K562 (cell line): ENCODE measurements at regions not wholly inside any gene's neighbourhood (a gene's known extent, or its start where the extent isn't known, plus 50 kb on each side); places are given as distances from the start of the nearest gene placed in this dataset.

ENCODE experiments used
- EZH2 ChIP-seq: IDR thresholded peaks from 2 replicates; pipeline ENCODE4 v1.6.1; 2012; ENCODE audit warnings: low read depth, mild to moderate bottlenecking, inconsistent platforms, low read length, borderline replicate concordance
- FOXK2 ChIP-seq, 2 experiments: fragments of 450-650 bp; IDR thresholded peaks in 1 of 2; conservative IDR thresholded peaks in 1 of 2; 2 replicates each; pipeline ENCODE4 v1.6.1; 2016; ENCODE audit warnings: low read depth in 2 of 2, mild to moderate bottlenecking in 1 of 2
- KLF16 ChIP-seq: IDR thresholded peaks from 2 replicates; pipeline ENCODE4 v1.6.1; 2016; ENCODE audit warnings: antibody characterized with exemption
- MAFK ChIP-seq: IDR thresholded peaks from 2 replicates; pipeline ENCODE4 v1.6.1; 2011; ENCODE audit warnings: low read length, improper control_type of control experiment
- MECOM ChIP-seq: fragments of 250-450 bp; sonication (Bioruptor Pico); IDR thresholded peaks from 2 replicates; pipeline ENCODE4 v1.8.0; 2022; ENCODE audit warnings: inconsistent platforms
- NFIX ChIP-seq: fragments of 250-450 bp; sonication (Bioruptor Pico); IDR thresholded peaks from 2 replicates; pipeline ENCODE4 v1.4.0; 2020; ENCODE audit warnings: low read depth, mild to moderate bottlenecking, moderate library complexity
- NFXL1 ChIP-seq: fragments of 450-650 bp; formaldehyde crosslinking; IDR thresholded peaks from 2 replicates; pipeline ENCODE4 v1.4.0; 2021; ENCODE audit warnings: mild to moderate bottlenecking
- NUFIP1 ChIP-seq: fragments of 450-650 bp; IDR thresholded peaks from 2 replicates; pipeline ENCODE4 v1.6.1; 2018; ENCODE audit not compliant: partially characterized antibody
- POLR2G ChIP-seq: fragments of 200-400 bp; formaldehyde crosslinking; IDR thresholded peaks from 2 replicates; pipeline ENCODE4 v1.6.1; 2017; ENCODE audit warnings: low read depth, mild to moderate bottlenecking, antibody characterized with exemption, low read length, moderate library complexity
- PTRF ChIP-seq: fragments of 450-650 bp; IDR thresholded peaks from 2 replicates; pipeline ENCODE4 v1.6.1; 2016; ENCODE audit warnings: mild to moderate bottlenecking, missing genetic modification characterization, missing compliant biosample characterization
- SMAD4 ChIP-seq: fragments of 250-450 bp; sonication (Bioruptor Pico); conservative IDR thresholded peaks from 2 replicates; pipeline ENCODE4 v1.8.0; 2021; ENCODE audit warnings: inconsistent platforms, mild to moderate bottlenecking, moderate library complexity
- STAT5B ChIP-seq: fragments of 250-450 bp; sonication (Bioruptor Pico); IDR thresholded peaks from 2 replicates; pipeline ENCODE4 v1.8.0; 2021; ENCODE audit warnings: mild to moderate bottlenecking, inconsistent platforms
- TBL1XR1 ChIP-seq, 2 experiments: IDR thresholded peaks; 2 replicates each; pipeline ENCODE4 v1.6.1; 2012; ENCODE audit warnings: improper control_type of control experiment in 2 of 2, low read length in 2 of 2, mild to moderate bottlenecking in 1 of 2
- UBTF ChIP-seq, 2 experiments: IDR thresholded peaks; 2 replicates each; pipeline ENCODE4 v1.6.1; 2012; ENCODE audit warnings: improper control_type of control experiment in 2 of 2, low read depth in 2 of 2, low read length in 2 of 2, borderline replicate concordance in 1 of 2
- ZNF398 ChIP-seq: fragments of 250-450 bp; sonication (Bioruptor Pico); IDR thresholded peaks from 2 replicates; pipeline ENCODE4 v1.8.0; 2021; ENCODE audit warnings: moderate library complexity, mild to moderate bottlenecking, inconsistent platforms
- TF ChIP-seq, protein P1 (sequence below), 2 experiments: fragments of 450-650 bp; IDR thresholded peaks; 2 replicates each; pipeline ENCODE4 v1.6.1; 2016
- TF ChIP-seq, protein P2 (sequence below): fragments of 450-650 bp; formaldehyde crosslinking; IDR thresholded peaks from 2 replicates; pipeline ENCODE4 v1.4.0; 2020; ENCODE audit warnings: mild to moderate bottlenecking, moderate library complexity

- TF ChIP-seq, protein P1, sequence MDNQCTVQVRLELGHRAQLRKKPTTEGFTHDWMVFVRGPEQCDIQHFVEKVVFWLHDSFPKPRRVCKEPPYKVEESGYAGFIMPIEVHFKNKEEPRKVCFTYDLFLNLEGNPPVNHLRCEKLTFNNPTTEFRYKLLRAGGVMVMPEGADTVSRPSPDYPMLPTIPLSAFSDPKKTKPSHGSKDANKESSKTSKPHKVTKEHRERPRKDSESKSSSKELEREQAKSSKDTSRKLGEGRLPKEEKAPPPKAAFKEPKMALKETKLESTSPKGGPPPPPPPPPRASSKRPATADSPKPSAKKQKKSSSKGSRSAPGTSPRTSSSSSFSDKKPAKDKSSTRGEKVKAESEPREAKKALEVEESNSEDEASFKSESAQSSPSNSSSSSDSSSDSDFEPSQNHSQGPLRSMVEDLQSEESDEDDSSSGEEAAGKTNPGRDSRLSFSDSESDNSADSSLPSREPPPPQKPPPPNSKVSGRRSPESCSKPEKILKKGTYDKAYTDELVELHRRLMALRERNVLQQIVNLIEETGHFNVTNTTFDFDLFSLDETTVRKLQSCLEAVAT (IDR thresholded peaks at IDR 0.05): no peak
- no peak for TF ChIP-seq NFIX (CRISPR knock-in tag)
- no peak for TF ChIP-seq SMAD4 (CRISPR knock-in tag)
- no peak for TF ChIP-seq STAT5B (CRISPR knock-in tag)
- no peak for TF ChIP-seq MECOM
- no peak for TF ChIP-seq UBTF (IDR thresholded peaks at IDR 0.05; ENCODE audit: borderline replicate concordance in 1 of 2, low read depth in 2 of 2, low read length in 2 of 2)
- TF ChIP-seq TBL1XR1 (IDR thresholded peaks at IDR 0.05; ENCODE audit: low read length in 2 of 2): no peak
- TF ChIP-seq MAFK: peak; percentile 75
- TF ChIP-seq, protein P2, sequence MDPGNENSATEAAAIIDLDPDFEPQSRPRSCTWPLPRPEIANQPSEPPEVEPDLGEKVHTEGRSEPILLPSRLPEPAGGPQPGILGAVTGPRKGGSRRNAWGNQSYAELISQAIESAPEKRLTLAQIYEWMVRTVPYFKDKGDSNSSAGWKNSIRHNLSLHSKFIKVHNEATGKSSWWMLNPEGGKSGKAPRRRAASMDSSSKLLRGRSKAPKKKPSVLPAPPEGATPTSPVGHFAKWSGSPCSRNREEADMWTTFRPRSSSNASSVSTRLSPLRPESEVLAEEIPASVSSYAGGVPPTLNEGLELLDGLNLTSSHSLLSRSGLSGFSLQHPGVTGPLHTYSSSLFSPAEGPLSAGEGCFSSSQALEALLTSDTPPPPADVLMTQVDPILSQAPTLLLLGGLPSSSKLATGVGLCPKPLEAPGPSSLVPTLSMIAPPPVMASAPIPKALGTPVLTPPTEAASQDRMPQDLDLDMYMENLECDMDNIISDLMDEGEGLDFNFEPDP (CRISPR knock-in tag): no peak
- no peak for TF ChIP-seq POLR2G
- TF ChIP-seq NUFIP1: no peak
- TF ChIP-seq KLF16: no peak
- no peak for TF ChIP-seq FOXK2 (conservative IDR thresholded peaks at IDR 0.05 in 1 of 2, IDR thresholded peaks at IDR 0.05 in 1 of 2; ENCODE audit: low read depth in 2 of 2)
- no peak for TF ChIP-seq ZNF398
- no peak for TF ChIP-seq PTRF (tag)
- TF ChIP-seq EZH2: no peak
- TF ChIP-seq NFXL1 (CRISPR knock-in tag): no peak
Measured at GRCh38 chrX:130502016-130502570, 100.3 kb downstream of the RBMX2 start (continued).
